Activated T-cell treated with anti-CD3 and anti-CD28 coated beads, Interleukin-2, amount 50 U/mL, for 24 hours (primary cell): ENCODE measurements at regions not wholly inside any gene's neighbourhood (a gene's known extent, or its start where the extent isn't known, plus 50 kb on each side); places are given as distances from the start of the nearest gene placed in this dataset.

ENCODE experiments used
- DNase-seq: peaks from one replicate; pipeline ENCODE4 v3.0.0-alpha.2; 2020
- H3K27ac Mint-ChIP-seq: 2 replicates; pipeline ENCODE4 v1.8.0; 2020; ENCODE audit warnings: mild to moderate bottlenecking, mixed read lengths
- H3K27me3 Mint-ChIP-seq: 2 replicates; pipeline ENCODE4 v1.8.0; 2020; ENCODE audit warnings: mixed read lengths
- H3K36me3 Mint-ChIP-seq: 2 replicates; pipeline ENCODE4 v1.8.0; 2020; ENCODE audit warnings: low read depth, mixed read lengths
- H3K4me1 Mint-ChIP-seq: 2 replicates; pipeline ENCODE4 v1.8.0; 2020; ENCODE audit warnings: low read depth, mixed read lengths
- H3K4me3 Mint-ChIP-seq: 2 replicates; pipeline ENCODE4 v1.8.0; 2020; ENCODE audit warnings: mild to moderate bottlenecking, moderate library complexity, mixed read lengths
- H3K9me3 Mint-ChIP-seq: 2 replicates; pipeline ENCODE4 v1.8.0; 2020; ENCODE audit warnings: mixed read lengths

DNA sequence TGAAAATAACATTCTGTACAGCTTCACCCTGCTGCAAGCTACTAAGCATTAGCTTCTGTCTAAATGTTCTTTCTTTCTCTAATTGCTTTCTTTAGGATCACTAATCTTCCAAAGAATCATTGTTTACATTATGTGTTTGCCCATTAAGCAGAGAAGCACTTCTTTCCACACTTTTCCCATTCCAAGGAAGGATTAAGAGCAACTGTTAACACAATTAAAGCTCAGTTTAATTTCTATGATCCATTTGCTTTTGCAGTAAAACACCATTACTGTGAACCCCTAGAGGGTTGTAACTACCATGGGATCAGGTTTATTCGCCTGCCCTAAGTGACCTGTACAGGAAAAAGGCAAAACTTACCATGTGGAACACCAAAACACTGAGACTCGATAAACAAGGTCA lies 125.8 kb upstream of the ZNF385D start:
- no peak for DNase-seq
- no peaks in the 10 kb centered on the region for H3K4me1 Mint-ChIP-seq
- no peak overlapping the region for H3K27ac Mint-ChIP-seq
- H3K4me3 Mint-ChIP-seq, result no peak overlapping the region
- no peaks in the 10 kb centered on the region for H3K36me3 Mint-ChIP-seq
- peaks cover 8% of the 10 kb centered on the region for H3K9me3 Mint-ChIP-seq
- H3K27me3 Mint-ChIP-seq, result no peaks in the 10 kb centered on the region

DNA sequence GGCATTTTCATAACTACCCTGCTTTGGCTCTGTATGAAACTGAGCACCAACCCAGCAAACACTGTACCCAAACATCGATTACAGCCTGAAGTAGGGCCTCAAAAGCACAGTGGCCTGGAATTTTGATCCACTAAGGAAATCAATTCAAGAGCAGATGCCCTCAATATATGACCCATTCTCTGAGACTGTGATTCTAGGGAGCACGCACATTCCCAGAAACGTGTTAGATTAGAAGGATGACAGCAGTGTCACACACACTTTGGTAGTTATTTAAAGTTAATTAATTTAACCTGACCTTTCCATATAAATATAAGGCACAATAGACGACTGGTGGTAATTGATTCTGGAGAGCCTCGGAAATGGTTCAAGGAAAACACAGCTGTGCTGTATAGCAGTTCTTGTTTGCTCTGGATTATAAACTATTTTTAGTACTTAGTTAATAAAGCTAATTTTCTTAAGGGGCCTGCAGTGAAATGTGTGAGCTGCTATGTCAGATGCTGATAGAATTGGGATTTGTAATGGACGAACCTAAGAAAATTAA lies 126.3 kb upstream of the ZNF385D start:
- Mint-ChIP-seq H3K4me3 (no peak overlapping the region), H3K9me3 (peaks cover 9% of the 10 kb centered on the region)

DNA sequence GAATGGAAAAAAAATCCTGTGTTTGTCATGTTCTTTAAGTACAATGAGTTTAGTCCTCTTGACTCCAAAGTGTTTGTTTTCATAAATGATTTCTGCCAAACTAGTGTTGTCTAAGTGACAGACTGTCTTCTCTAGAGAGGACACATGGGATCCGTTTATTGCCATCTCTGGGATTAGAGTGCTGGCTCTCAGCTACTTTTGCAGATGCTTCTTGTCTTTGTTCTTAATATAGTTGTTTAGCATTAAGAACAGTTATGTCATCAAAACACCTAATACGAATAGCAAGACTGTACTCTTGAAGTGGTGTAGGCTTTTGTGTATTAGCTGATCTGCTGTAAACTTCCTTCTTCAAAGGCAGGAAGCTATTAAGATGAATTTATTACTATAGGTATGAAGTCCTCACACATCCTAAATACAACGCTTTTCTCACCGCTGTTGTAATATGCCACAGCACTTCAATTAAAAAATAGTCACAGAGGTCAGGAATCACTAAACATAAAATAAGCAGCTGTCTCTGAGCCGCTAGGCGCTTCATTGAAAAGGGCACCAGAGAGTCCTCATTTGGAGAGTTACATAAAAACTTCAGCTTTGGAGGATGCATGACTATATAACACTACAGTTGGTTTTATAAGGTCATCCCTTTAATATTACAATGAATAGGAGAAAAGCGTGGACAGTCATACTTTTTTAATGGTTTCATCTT lies 128.3 kb upstream of the ZNF385D start:
- Mint-ChIP-seq H3K9me3 (peaks cover 9% of the 10 kb centered on the region), H3K27ac (no peak overlapping the region), H3K4me3 (no peak overlapping the region), H3K36me3 (no peaks in the 10 kb centered on the region), H3K27me3 (no peaks in the 10 kb centered on the region), H3K4me1 (no peaks in the 10 kb centered on the region)
- DNase-seq, result no peak

More for the DNA sequence above, 126.3 kb upstream of the ZNF385D start:
- Mint-ChIP-seq H3K4me1 (no peaks in the 10 kb centered on the region), H3K27me3 (no peaks in the 10 kb centered on the region), H3K36me3 (no peaks in the 10 kb centered on the region), H3K27ac (no peak overlapping the region)
- no peak for DNase-seq

DNA sequence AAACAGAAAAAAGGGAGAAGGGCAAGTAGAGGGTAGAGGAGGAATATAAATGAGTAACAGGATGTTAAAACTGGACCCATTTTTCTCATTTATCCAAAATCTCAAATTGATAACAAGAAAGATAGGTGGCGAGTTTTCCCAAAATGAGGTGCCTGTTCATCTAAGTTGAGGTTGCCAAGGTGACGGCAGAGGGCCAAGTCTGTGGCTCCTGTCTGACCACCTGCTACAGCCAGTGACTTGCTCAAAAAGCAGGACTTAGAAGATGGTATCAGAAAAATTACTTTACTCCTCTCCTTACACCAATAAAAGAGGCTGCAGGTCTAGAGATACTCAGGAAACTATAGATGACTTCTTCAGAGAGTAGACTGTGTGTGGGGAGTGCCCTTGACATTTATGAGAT lies 137.6 kb upstream of the ZNF385D start:
- peaks cover 9% of the 10 kb centered on the region for H3K9me3 Mint-ChIP-seq
- H3K27ac Mint-ChIP-seq, result no peak overlapping the region

DNA sequence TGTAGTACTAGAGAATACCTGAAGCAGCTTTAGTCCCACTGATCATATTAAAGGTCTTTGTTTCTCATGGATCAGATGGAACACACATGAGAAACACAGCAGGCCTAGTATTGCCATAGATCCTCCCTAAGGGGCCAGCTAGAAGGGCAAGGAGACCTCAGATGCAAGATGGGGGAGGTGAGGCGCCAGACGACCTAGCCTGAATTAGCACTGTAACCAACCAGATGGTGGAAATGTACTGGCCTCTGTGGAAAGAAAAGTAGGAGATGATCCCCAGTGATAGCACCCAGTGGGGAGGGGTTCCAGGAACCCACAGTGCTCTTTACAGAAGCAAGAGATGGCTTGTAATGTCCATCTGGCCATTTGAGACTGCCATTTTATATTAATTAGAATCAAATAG lies 138.2 kb upstream of the ZNF385D start:
- DNase-seq, result no peak
- Mint-ChIP-seq H3K4me1 (no peaks in the 10 kb centered on the region), H3K4me3 (no peak overlapping the region), H3K36me3 (no peaks in the 10 kb centered on the region), H3K27ac (no peak overlapping the region), H3K27me3 (no peaks in the 10 kb centered on the region), H3K9me3 (peaks cover 9% of the 10 kb centered on the region)

More for the DNA sequence above, 137.6 kb upstream of the ZNF385D start:
- no peaks in the 10 kb centered on the region for H3K4me1 Mint-ChIP-seq
- no peaks in the 10 kb centered on the region for H3K27me3 Mint-ChIP-seq
- no peak overlapping the region for H3K4me3 Mint-ChIP-seq
- no peaks in the 10 kb centered on the region for H3K36me3 Mint-ChIP-seq
- DNase-seq, result no peak

DNA sequence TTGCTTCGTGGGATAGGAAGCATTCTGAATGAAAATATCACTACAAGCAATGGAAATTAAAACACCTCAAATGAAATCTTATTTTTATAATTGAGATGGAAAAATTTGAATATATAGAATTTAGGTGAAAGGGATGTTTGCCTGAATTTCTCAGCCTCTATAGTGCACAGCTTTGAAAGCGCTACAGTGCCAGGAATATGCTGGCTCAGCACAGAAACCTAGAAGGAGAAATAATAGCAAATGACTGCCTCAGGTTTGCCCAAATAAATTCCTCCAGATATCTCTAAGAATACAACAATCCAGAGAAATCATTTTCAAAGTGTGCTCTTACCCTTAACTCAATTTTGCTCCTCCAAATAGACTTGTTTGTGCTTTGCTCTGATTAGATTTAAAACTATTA lies 141.1 kb upstream of the ZNF385D start:
- H3K9me3 Mint-ChIP-seq, result peaks cover 12% of the 10 kb centered on the region
- H3K4me1 Mint-ChIP-seq, result no peaks in the 10 kb centered on the region
- no peak overlapping the region for H3K4me3 Mint-ChIP-seq
- no peaks in the 10 kb centered on the region for H3K36me3 Mint-ChIP-seq
- no peak overlapping the region for H3K27ac Mint-ChIP-seq
- no peaks in the 10 kb centered on the region for H3K27me3 Mint-ChIP-seq
- no peak for DNase-seq

DNA sequence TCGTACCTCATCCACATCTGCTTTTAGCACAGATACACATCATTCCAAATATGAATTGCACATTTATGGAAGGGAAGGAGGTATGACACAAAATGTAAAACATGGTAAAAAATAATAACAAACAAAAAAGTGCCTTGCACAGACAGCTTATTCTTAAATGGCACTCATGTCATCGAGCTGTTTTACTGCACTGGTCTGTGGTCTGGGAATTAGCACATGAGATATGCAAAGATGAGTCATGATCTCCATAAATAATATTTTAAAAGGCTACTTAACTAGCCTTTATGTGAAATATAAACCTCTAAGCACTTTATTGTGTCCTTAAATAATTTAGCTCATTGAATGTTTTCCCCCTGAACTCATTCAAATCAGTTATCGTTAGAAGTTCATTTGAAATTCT lies 142.2 kb upstream of the ZNF385D start:
- H3K4me1 Mint-ChIP-seq, result no peaks in the 10 kb centered on the region
- no peaks in the 10 kb centered on the region for H3K36me3 Mint-ChIP-seq
- no peak for DNase-seq
- H3K9me3 Mint-ChIP-seq, result peaks cover 11% of the 10 kb centered on the region
- no peaks in the 10 kb centered on the region for H3K27me3 Mint-ChIP-seq
- no peak overlapping the region for H3K4me3 Mint-ChIP-seq
- H3K27ac Mint-ChIP-seq, result no peak overlapping the region

DNA sequence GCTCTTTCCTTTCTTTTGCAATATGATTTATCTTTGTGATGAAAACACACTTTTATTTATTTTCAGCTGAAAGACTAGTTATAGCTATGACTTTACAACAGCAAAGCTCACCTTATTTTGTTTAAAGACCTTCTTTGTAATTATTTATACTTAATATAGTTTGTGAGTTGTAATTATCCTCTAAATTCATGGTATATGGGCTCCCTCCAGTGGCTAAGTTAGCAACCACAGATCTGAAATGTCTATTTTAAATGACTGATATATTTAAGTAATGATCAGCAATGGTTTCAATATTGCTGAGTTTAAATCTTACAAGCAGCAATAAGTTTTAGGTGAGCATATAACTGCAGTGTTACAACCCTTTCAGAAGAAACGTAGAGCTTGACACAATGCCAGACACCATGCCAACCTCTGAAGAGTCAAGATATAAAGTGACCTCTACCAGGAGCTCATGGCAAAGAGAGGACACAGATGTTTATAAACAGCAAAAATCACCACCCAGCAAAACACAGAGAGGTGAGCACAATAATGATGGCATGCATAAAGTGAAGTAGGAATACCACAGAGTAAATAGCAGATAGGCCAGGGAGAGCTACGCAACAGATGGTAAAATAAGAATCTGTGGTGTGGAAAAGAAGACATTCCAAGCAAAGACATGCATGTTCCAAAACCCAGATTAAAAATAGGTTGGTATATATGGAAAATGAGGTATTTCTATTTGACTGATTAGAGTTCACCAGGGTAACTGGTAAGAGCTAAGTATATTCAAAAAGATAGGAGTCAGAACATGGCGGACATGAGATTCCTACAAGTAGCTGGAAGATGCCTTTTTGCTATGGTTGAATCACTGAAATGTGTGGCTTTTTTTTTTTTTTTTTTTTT lies 143.7 kb upstream of the ZNF385D start:
- Mint-ChIP-seq H3K27me3 (no peaks in the 10 kb centered on the region), H3K9me3 (peaks cover 4% of the 10 kb centered on the region), H3K4me3 (no peak overlapping the region), H3K27ac (no peak overlapping the region), H3K36me3 (no peaks in the 10 kb centered on the region), H3K4me1 (no peaks in the 10 kb centered on the region)
- DNase-seq, result no peak

DNA sequence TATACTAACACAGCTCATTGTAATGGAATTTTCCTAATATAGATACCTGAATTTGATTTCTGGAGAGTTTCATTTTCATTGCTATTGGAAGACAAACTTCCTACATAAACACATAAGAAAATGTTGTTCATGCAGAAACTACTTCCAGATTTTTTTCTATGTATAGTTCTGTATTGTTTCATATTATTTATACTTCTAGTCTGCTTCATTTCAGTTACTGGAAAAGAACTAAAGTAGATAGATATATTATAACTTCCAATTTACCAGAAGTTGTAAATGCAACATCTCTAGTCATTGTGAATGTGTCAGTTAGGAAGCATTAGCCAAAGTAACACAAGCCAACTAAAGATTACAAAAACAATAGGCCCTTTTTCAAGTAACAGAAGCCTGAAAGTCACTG lies 147.3 kb upstream of the ZNF385D start:
- no peaks in the 10 kb centered on the region for H3K27me3 Mint-ChIP-seq
- H3K36me3 Mint-ChIP-seq, result no peaks in the 10 kb centered on the region
- no peak overlapping the region for H3K4me3 Mint-ChIP-seq
- DNase-seq, result no peak
- peaks cover 4% of the 10 kb centered on the region for H3K9me3 Mint-ChIP-seq
- no peaks in the 10 kb centered on the region for H3K4me1 Mint-ChIP-seq
- H3K27ac Mint-ChIP-seq, result no peak overlapping the region

DNA sequence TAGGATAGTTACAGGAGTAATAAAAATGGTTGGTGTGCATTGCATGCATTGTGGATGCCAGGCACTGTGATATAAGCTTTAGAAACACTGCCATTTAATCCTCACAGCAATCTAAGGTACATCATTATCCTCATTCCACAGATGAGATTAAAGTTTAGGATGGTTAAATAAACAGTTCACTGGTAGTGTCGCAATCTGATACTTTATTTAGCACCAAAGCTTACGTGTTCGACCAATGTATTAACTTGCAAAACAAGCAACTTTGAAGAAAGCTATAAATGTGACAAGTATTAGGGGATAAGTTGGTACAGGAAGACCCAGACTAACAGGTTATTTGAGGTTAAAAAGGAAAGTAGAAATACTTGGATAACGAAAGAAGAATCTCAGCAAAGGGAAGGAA lies 150.5 kb upstream of the ZNF385D start:
- Mint-ChIP-seq H3K36me3 (no peaks in the 10 kb centered on the region), H3K27me3 (no peaks in the 10 kb centered on the region), H3K4me1 (no peaks in the 10 kb centered on the region), H3K27ac (no peak overlapping the region), H3K9me3 (peaks cover 2% of the 10 kb centered on the region), H3K4me3 (no peak overlapping the region)
- no peak for DNase-seq

DNA sequence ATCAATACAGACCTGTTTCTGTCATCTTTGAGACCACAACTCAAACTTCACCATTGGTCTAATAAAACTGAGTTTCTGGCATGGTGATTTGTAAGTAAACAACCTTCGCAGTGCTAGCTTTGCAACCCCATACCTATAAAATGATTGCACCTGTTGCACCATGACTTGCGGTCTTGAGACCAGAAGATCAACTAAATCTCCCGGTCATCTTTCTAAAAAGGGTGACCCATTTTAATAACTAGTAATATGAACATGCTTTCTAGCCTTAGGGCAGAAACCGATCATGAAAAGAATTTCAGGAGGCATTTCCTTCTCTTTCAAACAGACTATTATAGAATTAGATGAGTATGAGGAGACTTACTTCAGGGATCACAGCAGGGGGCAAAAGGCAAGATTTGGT lies 151.9 kb upstream of the ZNF385D start:
- H3K4me3 Mint-ChIP-seq, result no peak overlapping the region
- DNase-seq, result no peak
- H3K4me1 Mint-ChIP-seq, result no peaks in the 10 kb centered on the region
- H3K36me3 Mint-ChIP-seq, result no peaks in the 10 kb centered on the region
- H3K27ac Mint-ChIP-seq, result no peak overlapping the region
- H3K27me3 Mint-ChIP-seq, result no peaks in the 10 kb centered on the region
- peaks cover 2% of the 10 kb centered on the region for H3K9me3 Mint-ChIP-seq

DNA sequence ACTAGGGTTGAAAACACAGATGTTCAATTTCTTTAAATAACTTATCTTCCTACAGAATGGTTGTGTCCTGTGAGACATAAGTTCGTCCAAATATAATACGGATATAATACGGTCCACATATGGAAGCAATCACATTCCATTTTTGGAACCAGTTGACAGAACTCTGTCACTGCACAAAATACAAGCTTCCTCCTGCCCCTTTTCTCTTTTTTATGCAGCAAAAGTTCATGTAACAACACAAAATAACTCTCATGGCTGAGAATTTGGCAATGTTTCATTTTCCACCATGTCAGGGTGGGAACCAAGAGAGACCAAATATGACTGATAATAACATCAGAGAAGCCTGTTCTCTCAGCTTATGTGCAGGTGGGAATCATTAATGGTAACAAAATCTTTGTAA lies 158.1 kb upstream of the ZNF385D start:
- H3K9me3 Mint-ChIP-seq, result peaks cover 9% of the 10 kb centered on the region
- H3K4me1 Mint-ChIP-seq, result no peaks in the 10 kb centered on the region
- DNase-seq, result no peak
- no peaks in the 10 kb centered on the region for H3K36me3 Mint-ChIP-seq
- no peak overlapping the region for H3K4me3 Mint-ChIP-seq
- H3K27ac Mint-ChIP-seq, result no peak overlapping the region
- H3K27me3 Mint-ChIP-seq, result no peaks in the 10 kb centered on the region

DNA sequence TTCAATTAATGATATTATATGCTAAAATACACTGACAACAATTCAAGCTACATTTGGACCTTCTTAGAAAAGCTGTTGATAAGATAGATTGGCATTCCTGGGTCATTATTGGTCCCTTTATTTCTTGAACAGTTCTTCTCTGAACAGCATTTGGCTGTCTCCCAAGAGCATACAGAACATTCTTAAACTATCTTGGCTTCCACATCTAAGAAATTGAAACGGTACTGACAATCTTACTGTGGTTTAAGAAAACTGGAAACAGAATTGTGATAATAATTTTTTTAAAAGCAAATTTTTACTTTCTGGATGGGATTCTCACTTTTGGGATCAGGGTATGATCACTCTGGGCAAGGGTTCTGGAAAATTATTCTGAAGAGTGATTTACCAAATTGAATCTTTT lies 161.7 kb upstream of the ZNF385D start:
- Mint-ChIP-seq H3K27ac (no peak overlapping the region), H3K9me3 (peaks cover 12% of the 10 kb centered on the region), H3K4me1 (no peaks in the 10 kb centered on the region), H3K27me3 (no peaks in the 10 kb centered on the region), H3K36me3 (no peaks in the 10 kb centered on the region), H3K4me3 (no peak overlapping the region)
- DNase-seq, result no peak

DNA sequence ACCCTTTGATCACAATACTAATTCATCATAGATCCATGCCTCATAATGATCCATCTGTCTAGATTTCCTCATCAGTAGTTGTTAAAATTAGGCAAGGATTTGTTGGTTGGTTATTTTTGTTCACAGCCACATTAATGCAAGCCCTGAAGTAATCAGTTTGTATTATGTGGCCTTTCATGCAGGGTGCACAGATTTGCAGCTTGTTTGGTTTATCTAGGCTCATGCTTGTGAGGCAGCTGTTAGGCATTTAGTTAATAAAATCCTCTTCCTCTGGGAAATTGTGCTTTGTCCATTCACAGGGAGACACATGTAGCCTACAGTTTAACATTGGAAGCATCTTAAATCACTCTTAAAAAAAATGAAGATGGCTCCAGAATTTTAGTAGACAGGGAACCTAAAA lies 162.8 kb upstream of the ZNF385D start:
- DNase-seq, result no peak
- H3K4me1 Mint-ChIP-seq, result no peaks in the 10 kb centered on the region
- peaks cover 8% of the 10 kb centered on the region for H3K9me3 Mint-ChIP-seq
- H3K27me3 Mint-ChIP-seq, result no peaks in the 10 kb centered on the region
- H3K36me3 Mint-ChIP-seq, result no peaks in the 10 kb centered on the region
- no peak overlapping the region for H3K27ac Mint-ChIP-seq
- no peak overlapping the region for H3K4me3 Mint-ChIP-seq

DNA sequence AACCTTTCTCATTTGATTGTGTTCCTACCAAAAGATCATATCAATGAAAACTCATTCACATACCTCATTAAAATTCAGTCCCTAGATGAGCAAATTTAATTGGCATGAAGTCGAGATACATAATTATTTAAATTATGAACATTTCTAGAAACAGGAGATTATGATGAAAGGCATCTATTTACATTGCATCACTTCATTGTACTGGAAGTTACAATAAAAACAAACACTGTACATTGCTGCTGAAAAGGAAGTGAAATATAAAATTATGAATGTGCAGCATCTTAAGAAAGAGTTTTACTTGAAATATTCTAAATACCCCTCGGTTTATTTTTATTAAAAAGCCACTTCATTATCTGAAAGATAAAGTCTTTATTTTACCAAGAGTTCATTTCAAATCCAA lies 163.4 kb upstream of the ZNF385D start:
- Mint-ChIP-seq H3K27ac (no peak overlapping the region), H3K27me3 (no peaks in the 10 kb centered on the region), H3K9me3 (peaks cover 11% of the 10 kb centered on the region), H3K4me1 (no peaks in the 10 kb centered on the region), H3K4me3 (no peak overlapping the region), H3K36me3 (no peaks in the 10 kb centered on the region)
- DNase-seq, result no peak
